Endometrial microvascular endothelial cells (primary cell): ENCODE measurements at regions not wholly inside any gene's neighbourhood (a gene's known extent, or its start where the extent isn't known, plus 50 kb on each side); places are given as distances from the start of the nearest gene placed in this dataset.

ENCODE experiments used
- in situ Hi-C: cut with HindIII; loops from 2 replicates; pipeline ENCODE4 v1.10.0; 2017; ENCODE audit warnings: low sequenced_read_pairs, low pct_unique_long_range_greater_than_20kb; ENCODE audit errors: inconsistent ontology term

- in situ Hi-C loops, result no loop called here
Observed at GRCh38 chr10:3363311-3364045, 190.9 kb upstream of the PITRM1 start.

- in situ Hi-C loops, result no loop called here
Observed at GRCh38 chr10:3362394-3362793, 189.8 kb upstream of the PITRM1 start.

GRCh38 chr10:3361640-3362039 lies 189.1 kb upstream of the PITRM1 start:
- in situ Hi-C loops, result no loop called here

- in situ Hi-C loops, result no loop called here
Observed at GRCh38 chr10:3357737-3358136, 185.2 kb upstream of the PITRM1 start.

GRCh38 chr10:3355536-3355935 lies 183.0 kb upstream of the PITRM1 start:
- in situ Hi-C loops, result no loop called here

GRCh38 chr10:3354174-3354900 lies 181.8 kb upstream of the PITRM1 start:
- in situ Hi-C loops, result no loop called here

GRCh38 chr10:3353235-3353634 lies 180.7 kb upstream of the PITRM1 start:
- in situ Hi-C loops, result no loop called here

- in situ Hi-C loops, result no loop called here
Observed at GRCh38 chr10:3350617-3351258, 178.2 kb upstream of the PITRM1 start.

- in situ Hi-C loops, result no loop called here
Observed at GRCh38 chr10:3350205-3350604, 177.6 kb upstream of the PITRM1 start.

- in situ Hi-C loops, result no loop called here
Observed at GRCh38 chr10:3348564-3348963, 176.0 kb upstream of the PITRM1 start.

GRCh38 chr10:3347413-3348182 lies 175.0 kb upstream of the PITRM1 start:
- in situ Hi-C loops, result no loop called here

GRCh38 chr10:3346851-3347250 lies 174.3 kb upstream of the PITRM1 start:
- in situ Hi-C loops, result no loop called here

- in situ Hi-C loops, result no loop called here
Observed at GRCh38 chr10:3342771-3343170, 170.2 kb upstream of the PITRM1 start.

GRCh38 chr10:3340127-3340730 lies 167.6 kb upstream of the PITRM1 start:
- in situ Hi-C loops, result no loop called here

GRCh38 chr10:3339531-3339950 lies 167.0 kb upstream of the PITRM1 start:
- in situ Hi-C loops, result no loop called here

- in situ Hi-C loops, result no loop called here
Observed at GRCh38 chr10:3339121-3339520, 166.5 kb upstream of the PITRM1 start.

- in situ Hi-C loops, result no loop called here
Observed at GRCh38 chr10:3337741-3338140, 165.2 kb upstream of the PITRM1 start.

- in situ Hi-C loops, result no loop called here
Observed at GRCh38 chr10:3336673-3337293, 164.2 kb upstream of the PITRM1 start.

GRCh38 chr10:3333426-3333825 lies 160.8 kb upstream of the PITRM1 start:
- in situ Hi-C loops, result no loop called here
